CD14-positive monocyte (primary cell): ENCODE measurements at regions not wholly inside any gene's neighbourhood (a gene's known extent, or its start where the extent isn't known, plus 50 kb on each side); places are given as distances from the start of the nearest gene placed in this dataset.

Experiments
- DNase-seq, 3 donors: peaks; one replicate each; pipeline ENCODE4 v3.0.0-alpha.2; 2011 to 2022
- H2AFZ ChIP-seq: 2 replicates; pipeline ENCODE4 v1.6.0; 2012; ENCODE audit warnings: mild to moderate bottlenecking, low read depth, low read length, inconsistent platforms; ENCODE audit not compliant: insufficient read depth, poor library complexity, severe bottlenecking
- H3K27ac ChIP-seq, 2 donors: 1 replicate in 1 of 2; 2 replicates in 1 of 2; pipeline ENCODE4 v1.5.1; 2012 to 2013; ENCODE audit warnings: low read length in 2 of 2, control low read depth in 1 of 2, inconsistent platforms in 1 of 2, low read depth in 1 of 2, mild to moderate bottlenecking in 1 of 2
- H3K27me3 ChIP-seq, 2 donors: one replicate each; pipeline versions ENCODE4 v1.6.0 to v1.6.1; 2011 to 2013; ENCODE audit warnings: low read length in 2 of 2; ENCODE audit not compliant: control insufficient read depth in 2 of 2, insufficient read depth in 2 of 2
- H3K36me3 ChIP-seq, 2 donors: replicated peaks in 1 of 2; 1 replicate in 1 of 2; 2 replicates in 1 of 2; pipeline versions ENCODE4 v1.5.1 to v1.6.1; 2012 to 2013; ENCODE audit warnings: low read length in 2 of 2, control low read depth in 1 of 2, inconsistent platforms in 1 of 2, mild to moderate bottlenecking in 1 of 2; ENCODE audit not compliant: insufficient read depth in 2 of 2, control insufficient read depth in 1 of 2
- H3K4me1 ChIP-seq, 2 donors: 1 replicate in 1 of 2; 2 replicates in 1 of 2; pipeline versions ENCODE4 v1.5.1 to v1.6.1; 2012 to 2013; ENCODE audit warnings: low read length in 2 of 2, control low read depth in 1 of 2, inconsistent platforms in 1 of 2, mild to moderate bottlenecking in 1 of 2, moderate library complexity in 1 of 2; ENCODE audit not compliant: insufficient read depth in 2 of 2, control insufficient read depth in 1 of 2
- H3K4me2 ChIP-seq: replicated peaks from 2 replicates; pipeline ENCODE3; 2012; ENCODE audit warnings: low read length, moderate library complexity, mild to moderate bottlenecking; ENCODE audit not compliant: poor library complexity, severe bottlenecking; ENCODE audit errors: extremely low read depth
- H3K4me3 ChIP-seq, 3 experiments: fragments of 200-600 bp in 1 of 3; sonication (generic) in 1 of 3; replicated peaks in 1 of 3; 1 replicate in 2 of 3; 2 replicates in 1 of 3; pipeline ENCODE4 v1.5.1; 2011 to 2013; ENCODE audit warnings: low read length in 3 of 3, mild to moderate bottlenecking in 3 of 3, control low read depth in 2 of 3, low read depth in 2 of 3, inconsistent platforms in 1 of 3, moderate library complexity in 1 of 3
- H3K79me2 ChIP-seq: 2 replicates; pipeline ENCODE4 v1.6.0; 2012; ENCODE audit warnings: mild to moderate bottlenecking, control low read depth, inconsistent platforms, low read length, moderate library complexity; ENCODE audit not compliant: insufficient read depth
- H3K9ac ChIP-seq: 2 replicates; pipeline ENCODE4 v1.6.0; 2017; ENCODE audit warnings: low read length, mild to moderate bottlenecking; ENCODE audit not compliant: insufficient read depth, poor library complexity, severe bottlenecking
- H3K9me3 ChIP-seq, 2 donors: replicated peaks in 1 of 2; 1 replicate in 1 of 2; 2 replicates in 1 of 2; pipeline versions ENCODE4 v1.5.1 to v1.6.1; 2012 to 2013; ENCODE audit warnings: low read length in 2 of 2, control low read depth in 1 of 2; ENCODE audit not compliant: control insufficient read depth in 1 of 2, insufficient read depth in 1 of 2
- H4K20me1 ChIP-seq: 2 replicates; pipeline ENCODE4 v1.6.0; 2012; ENCODE audit warnings: mild to moderate bottlenecking, low read length, control low read depth, moderate library complexity; ENCODE audit not compliant: insufficient read depth
- H3K27ac Mint-ChIP-seq, 7 donors: one replicate each; pipeline ENCODE4 v1.8.0; 2020; ENCODE audit warnings: mild to moderate bottlenecking in 7 of 7, mixed read lengths in 7 of 7, moderate library complexity in 6 of 7, inconsistent platforms in 2 of 7
- H3K27me3 Mint-ChIP-seq, 3 donors: one replicate each; pipeline ENCODE4 v1.8.0; 2021 to 2022; ENCODE audit warnings: low read depth in 3 of 3, mild to moderate bottlenecking in 3 of 3, mixed read lengths in 3 of 3, moderate library complexity in 3 of 3, inconsistent platforms in 1 of 3
- H3K36me3 Mint-ChIP-seq, 2 donors: one replicate each; pipeline ENCODE4 v1.8.0; 2020; ENCODE audit warnings: mixed read lengths in 2 of 2, inconsistent platforms in 1 of 2, mild to moderate bottlenecking in 1 of 2
- H3K4me1 Mint-ChIP-seq: one replicate; pipeline ENCODE4 v1.8.0; 2020; ENCODE audit warnings: mild to moderate bottlenecking, mixed read lengths
- H3K4me3 Mint-ChIP-seq, 2 donors: one replicate each; pipeline ENCODE4 v1.8.0; 2020; ENCODE audit warnings: mild to moderate bottlenecking in 2 of 2, mixed read lengths in 2 of 2, moderate library complexity in 1 of 2
- H3K9me3 Mint-ChIP-seq, 7 donors: one replicate each; pipeline ENCODE4 v1.8.0; 2020 to 2022; ENCODE audit warnings: mixed read lengths in 7 of 7, mild to moderate bottlenecking in 6 of 7, moderate library complexity in 6 of 7, inconsistent platforms in 2 of 7
- CTCF ChIP-seq: fragments of 200-600 bp; IDR thresholded peaks from one replicate; pipeline ENCODE4 v1.8.0; 2022; ENCODE audit warnings: antibody characterized with exemption, mild to moderate bottlenecking
- WGBS: methylation state at CpG from one replicate; pipeline ENCODE4 v1.1.5; 2013; ENCODE audit warnings: missing lambda C conversion rate; ENCODE audit not compliant: insufficient coverage; 5-methylcytosine and 5-hydroxymethylcytosine counted together
- intact Hi-C, 2 donors: fragments of 100-400 bp; cut with micrococcal nuclease; formaldehyde crosslinking; loops; one replicate each; pipeline versions ENCODE4 v1.15.0 to v1.15.1; 2023

- peaks cover 8% of the 10 kb centered on the region for H3K4me1 Mint-ChIP-seq
- Histone ChIP-seq H3K79me2 (no peaks in the 10 kb centered on the region), H3K9me3 (peaks cover 0 to 13% of the 10 kb centered on the region in 2 donors), H3K27ac (no peak overlapping the region), H2AFZ (no peak overlapping the region), H3K4me3 (no peak overlapping the region), H3K36me3 (no peaks in the 10 kb centered on the region), H3K4me1 (peaks cover under 1 to 5% of the 10 kb centered on the region in 2 donors), H3K4me2 (no peak overlapping the region), H4K20me1 (no peaks in the 10 kb centered on the region), H3K27me3 (peaks cover 52 to 79% of the 10 kb centered on the region in 2 donors), H3K9ac (no peak overlapping the region)
- no peak for TF ChIP-seq CTCF
- H3K27ac Mint-ChIP-seq: no peak overlapping the region
- 17% methylated on average over 1 of the region's 1 CpG for WGBS
- peaks cover 0 to 11% (median 2%) of the 10 kb centered on the region in 7 donors for H3K9me3 Mint-ChIP-seq
- H3K4me3 Mint-ChIP-seq: no peak overlapping the region
- H3K36me3 Mint-ChIP-seq: no peaks in the 10 kb centered on the region
- intact Hi-C loops: no loop called here
- peaks cover 47 to 64% (median 59%) of the 10 kb centered on the region in 3 donors for H3K27me3 Mint-ChIP-seq
- no peak for DNase-seq
Observed at GRCh38 chr11:43585877-43586608, 94.5 kb upstream of the HSD17B12 start.

DNA sequence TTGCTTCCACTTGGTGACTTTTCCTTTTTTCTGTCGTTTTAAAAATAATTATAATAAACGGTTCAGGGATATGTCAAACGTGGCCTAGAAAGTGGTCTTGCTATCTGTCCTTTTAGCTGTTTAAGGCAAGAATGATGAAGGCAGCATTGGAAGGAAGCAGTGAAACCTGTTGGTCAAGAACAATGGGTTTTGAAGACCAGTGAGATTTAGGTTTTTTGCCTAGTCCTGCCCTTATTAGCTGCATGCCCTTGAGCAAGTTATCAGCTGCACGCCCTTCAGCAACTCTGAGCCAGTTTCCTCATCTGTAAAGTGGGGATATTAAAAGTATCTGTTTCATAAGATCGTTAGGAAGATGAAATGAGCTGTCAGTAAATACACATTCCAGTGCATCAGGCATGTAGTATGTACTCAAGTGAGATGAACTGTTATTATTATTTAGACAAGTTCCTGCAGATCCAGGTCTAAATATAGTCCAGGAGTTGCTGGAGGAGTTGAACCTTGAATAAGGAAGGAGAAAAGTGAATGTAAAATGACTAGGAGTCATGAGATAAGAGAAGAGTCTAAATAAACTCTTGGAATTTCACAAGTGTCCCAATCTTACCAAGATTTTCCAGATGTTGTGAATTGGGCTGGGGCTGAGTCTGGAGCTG, 90.8 kb upstream of the HSD17B12 start:
- no peak for DNase-seq
- Mint-ChIP-seq H3K27me3 (peaks cover 18 to 47% (median 33%) of the 10 kb centered on the region in 3 donors), H3K36me3 (no peaks in the 10 kb centered on the region), H3K4me3 (no peak overlapping the region), H3K9me3 (peaks cover 0 to 5% (median 0%) of the 10 kb centered on the region in 7 donors), H3K27ac (no peak overlapping the region), H3K4me1 (no peaks in the 10 kb centered on the region)
- Histone ChIP-seq H3K4me2 (no peak overlapping the region), H2AFZ (no peak overlapping the region), H3K4me1 (no peaks in the 10 kb centered on the region), H3K79me2 (no peaks in the 10 kb centered on the region), H4K20me1 (no peaks in the 10 kb centered on the region), H3K27ac (no peak overlapping the region), H3K9me3 (no peaks in the 10 kb centered on the region), H3K4me3 (no peak overlapping the region), H3K27me3 (peaks cover 34 to 60% of the 10 kb centered on the region in 2 donors), H3K36me3 (no peaks in the 10 kb centered on the region), H3K9ac (no peak overlapping the region)
- intact Hi-C loops: no loop called here
- no peak for TF ChIP-seq CTCF
- WGBS: 80% methylated on average over 4 of the region's 5 CpGs
